ENCODE measurements at regions not wholly inside any gene's neighbourhood (a gene's known extent, or its start where the extent isn't known, plus 50 kb on each side); places are given as distances from the start of the nearest gene placed in this dataset.
"Not testable (repeated sequence)": the region's sequence is repeated elsewhere in the genome, so short reads cannot be mapped to it uniquely, and the experiment has no call there.

GRCh38 chr12:131555866-131556265 lies 155.0 kb upstream of the SFSWAP start:
- TF ChIP-seq ZNF274 (IDR thresholded peaks at IDR 0.05; ENCODE audit: low read depth, low read length): no peak
- H3K4me3 ChIP-seq (ENCODE audit: low read length): no peak overlapping the region

GRCh38 chr12:131557078-131557709 lies 153.7 kb upstream of the SFSWAP start:
- TF ChIP-seq ZNF274 (IDR thresholded peaks at IDR 0.05; ENCODE audit: low read depth, low read length): no peak
- no peak overlapping the region for H3K4me3 ChIP-seq (ENCODE audit: low read length)

DNA sequence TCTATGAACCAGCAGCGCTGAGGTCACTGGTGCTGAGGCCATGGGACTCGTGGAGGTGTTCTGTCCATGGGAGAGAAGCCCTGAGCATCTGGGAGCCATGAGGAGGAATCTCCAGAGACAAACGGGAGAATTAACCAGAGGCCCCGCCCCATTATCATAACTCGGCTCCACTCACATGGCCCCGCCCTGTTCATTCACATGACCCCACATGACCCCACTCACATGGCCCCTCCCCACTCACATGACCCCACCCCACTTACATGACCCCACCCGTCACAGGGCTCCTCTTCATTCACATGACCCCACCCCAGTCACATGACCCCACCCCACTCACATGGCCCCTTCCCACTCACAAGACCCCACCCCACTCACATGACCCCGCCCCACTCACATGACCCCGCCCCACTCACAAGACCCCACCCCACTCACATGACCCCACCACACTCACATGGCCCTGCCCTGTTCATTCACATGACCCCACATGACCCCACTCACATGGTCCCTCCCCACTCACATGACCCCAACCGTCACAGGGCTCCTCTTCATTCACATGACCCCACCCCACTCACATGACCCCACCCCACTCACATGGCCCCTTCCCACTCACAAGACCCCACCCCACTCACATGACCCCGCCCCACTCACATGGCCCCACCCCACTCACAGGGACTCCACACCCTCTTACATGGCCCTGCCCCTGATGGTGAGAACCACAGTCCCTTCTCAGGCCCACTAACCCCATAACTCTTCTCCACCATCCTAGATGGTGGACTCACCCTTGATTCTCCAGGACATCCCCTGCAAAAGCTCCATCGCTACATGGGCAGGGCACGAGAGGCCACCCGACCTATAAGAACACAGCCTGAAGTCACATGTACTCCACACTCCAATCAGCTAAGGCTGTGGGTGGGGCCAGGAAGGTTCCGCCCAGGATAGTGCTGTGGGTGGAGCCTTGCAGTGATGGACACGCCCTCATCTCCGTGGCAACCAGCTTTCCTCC lies 151.1 kb upstream of the SFSWAP start:
- no peak overlapping the region for H3K4me3 ChIP-seq (ENCODE audit: low read length)
- TF ChIP-seq ZNF274 (IDR thresholded peaks at IDR 0.05; ENCODE audit: low read depth, low read length): no peak

GRCh38 chr12:131561051-131561450 lies 149.8 kb upstream of the SFSWAP start:
- TF ChIP-seq ZNF274 (IDR thresholded peaks at IDR 0.05; ENCODE audit: low read depth, low read length): no peak
- H3K4me3 ChIP-seq (ENCODE audit: low read length): no peak overlapping the region

- no peak for TF ChIP-seq ZNF274 (IDR thresholded peaks at IDR 0.05; ENCODE audit: low read depth, low read length)
- no peak overlapping the region for H3K4me3 ChIP-seq (ENCODE audit: low read length)
Observed at GRCh38 chr12:131561891-131562684, 148.8 kb upstream of the SFSWAP start.

DNA sequence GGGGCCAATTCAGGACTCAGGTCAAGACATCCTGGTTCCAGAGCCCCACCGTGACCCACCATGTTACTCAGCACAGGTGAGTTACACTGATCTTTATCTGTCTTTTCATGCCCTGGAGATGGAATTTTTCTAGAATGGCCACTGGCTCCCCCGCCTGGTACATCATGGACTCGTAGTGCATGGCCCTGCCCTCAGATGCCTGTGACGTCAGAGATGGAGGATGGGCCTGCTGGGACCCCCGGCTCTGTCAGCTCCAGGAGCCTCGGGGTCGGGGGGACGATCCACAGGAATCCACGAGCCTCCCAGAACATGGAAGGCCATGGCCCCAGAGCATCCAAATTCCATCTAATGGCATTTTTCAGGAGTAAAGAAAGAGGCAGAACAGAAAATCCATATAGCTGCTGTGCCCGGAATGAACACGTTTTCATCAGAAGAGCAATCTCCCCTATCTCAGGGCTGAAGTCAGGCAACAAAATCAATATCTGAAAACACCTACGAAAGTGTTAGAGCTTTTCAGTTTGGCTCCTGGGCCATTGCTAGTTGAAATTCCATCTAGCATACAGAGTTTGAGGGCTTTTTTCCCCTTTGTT lies 146.7 kb upstream of the SFSWAP start:
- not testable (repeated sequence) for H3K4me3 ChIP-seq (ENCODE audit: low read length)

DNA sequence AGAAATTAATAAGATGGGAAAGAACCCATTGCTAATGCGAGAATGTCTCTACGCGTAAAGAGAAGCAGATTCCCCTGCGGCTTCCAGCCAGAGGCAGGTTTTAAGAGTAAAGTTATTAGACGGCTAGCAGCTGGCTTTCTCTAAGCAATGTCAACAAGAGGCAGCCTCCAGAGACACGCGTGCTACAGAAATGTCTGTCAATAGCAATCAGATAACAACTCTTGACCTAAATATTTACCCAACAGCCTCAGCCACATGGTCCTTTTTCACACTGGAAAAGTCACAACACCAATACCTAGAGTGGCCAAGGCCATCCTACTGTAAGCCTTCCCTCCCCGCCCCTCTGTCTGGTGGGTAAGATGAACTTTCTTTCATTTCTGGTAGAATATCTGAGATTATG lies 146.0 kb upstream of the SFSWAP start:
- no peak for TF ChIP-seq ZNF274 (IDR thresholded peaks at IDR 0.05; ENCODE audit: low read depth, low read length)
- H3K4me3 ChIP-seq (ENCODE audit: low read length): no peak overlapping the region

GRCh38 chr12:131565267-131566015 lies 145.4 kb upstream of the SFSWAP start:
- H3K4me3 ChIP-seq (ENCODE audit: low read length): no peak overlapping the region
- TF ChIP-seq ZNF274 (IDR thresholded peaks at IDR 0.05; ENCODE audit: low read depth, low read length): no peak

- H3K4me3 ChIP-seq (ENCODE audit: low read length): no peak overlapping the region
- no peak for TF ChIP-seq ZNF274 (IDR thresholded peaks at IDR 0.05; ENCODE audit: low read depth, low read length)
Observed at GRCh38 chr12:131568336-131568735, 142.6 kb upstream of the SFSWAP start.

- no peak for TF ChIP-seq ZNF274 (IDR thresholded peaks at IDR 0.05; ENCODE audit: low read depth, low read length)
- no peak overlapping the region for H3K4me3 ChIP-seq (ENCODE audit: low read length)
Observed at GRCh38 chr12:131570596-131570995, 140.3 kb upstream of the SFSWAP start.

DNA sequence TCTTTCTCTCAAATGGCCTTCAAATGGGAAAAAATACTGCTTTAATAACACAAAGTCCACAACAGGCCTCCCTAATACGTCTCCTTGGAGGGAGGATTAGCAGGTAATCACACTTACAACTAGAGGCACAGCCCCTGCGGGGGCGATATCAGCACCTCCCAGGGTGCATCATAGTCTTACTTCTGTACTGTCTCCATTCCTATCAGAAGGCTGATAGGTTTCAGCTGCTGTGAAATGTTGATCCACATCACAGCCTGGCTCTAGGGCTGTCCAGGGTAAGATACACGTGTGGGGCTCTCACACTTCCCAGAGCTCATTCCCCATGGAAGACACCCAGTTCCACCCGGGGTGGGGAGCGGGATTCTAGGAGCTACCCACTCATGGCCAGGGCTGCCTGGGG lies 139.1 kb upstream of the SFSWAP start:
- H3K4me3 ChIP-seq (ENCODE audit: low read length): no peak overlapping the region
- TF ChIP-seq ZNF274 (IDR thresholded peaks at IDR 0.05; ENCODE audit: low read depth, low read length): no peak

- no peak overlapping the region for H3K4me3 ChIP-seq (ENCODE audit: low read length)
- TF ChIP-seq ZNF274 (IDR thresholded peaks at IDR 0.05; ENCODE audit: low read depth, low read length): no peak
Observed at GRCh38 chr12:131572626-131573025, 138.3 kb upstream of the SFSWAP start.

DNA sequence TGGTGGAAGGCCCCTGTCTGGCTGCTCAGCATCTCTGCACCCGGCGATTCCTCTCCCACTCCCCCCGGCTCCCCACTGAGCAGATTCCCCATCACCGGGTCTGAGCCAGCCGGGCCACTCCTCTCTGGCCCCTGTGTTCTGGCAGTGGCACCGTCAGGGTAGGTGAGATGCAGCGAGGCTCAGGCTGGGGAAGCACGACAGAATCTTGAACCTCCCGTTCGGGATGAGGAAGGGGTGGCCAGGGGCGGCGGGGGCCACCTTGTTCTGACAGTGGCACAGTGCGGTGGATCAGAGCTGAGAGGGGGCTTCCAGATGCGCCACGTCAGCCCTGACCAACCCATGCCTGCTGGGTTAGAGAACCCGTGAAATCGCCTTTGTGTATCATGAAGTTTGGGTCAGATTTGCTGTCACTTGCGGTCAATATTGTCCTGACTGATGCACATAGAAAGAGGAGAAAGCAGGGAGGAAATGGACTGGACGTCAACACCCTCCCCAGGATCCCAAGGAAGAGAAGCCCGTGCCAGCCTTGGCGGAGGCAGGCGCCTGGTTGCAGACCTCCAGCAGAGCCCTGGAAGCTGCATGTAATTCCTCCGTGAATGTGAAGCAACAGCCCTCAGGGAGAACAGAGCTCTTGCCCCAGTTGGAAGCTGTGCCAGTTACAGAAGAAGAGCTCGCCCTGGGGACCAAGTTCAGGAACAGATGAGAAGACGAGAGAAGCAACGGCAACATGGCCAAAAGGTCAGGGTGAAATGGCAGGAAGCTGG lies 137.1 kb upstream of the SFSWAP start:
- no peak overlapping the region for H3K4me3 ChIP-seq (ENCODE audit: low read length)
- no peak for TF ChIP-seq ZNF274 (IDR thresholded peaks at IDR 0.05; ENCODE audit: low read depth, low read length)

Measured in GM08714 (cell line).